Ammon's horn (tissue), 1 donor: ENCODE measurements at regions not wholly inside any gene's neighbourhood (a gene's known extent, or its start where the extent isn't known, plus 50 kb on each side); places are given as distances from the start of the nearest gene placed in this dataset.
"Not testable (repeated sequence)": the region's sequence is repeated elsewhere in the genome, so short reads cannot be mapped to it uniquely, and the experiment has no call there.

Experiments used
- DNase-seq: peaks from one replicate; pipeline ENCODE4 v3.0.0-alpha.2; 2016; ENCODE audit warnings: low spot score

- DNase-seq, result no peak
These were observed 1460.0 kb upstream of the CDH8 start for GRCh38 chr16:63496282-63496681.

- DNase-seq, result no peak
These were observed 1452.7 kb upstream of the CDH8 start for GRCh38 chr16:63488955-63489354.

- DNase-seq, result no peak
These were observed 1444.8 kb upstream of the CDH8 start for GRCh38 chr16:63481060-63481459.

GRCh38 chr16:63473725-63474124, 1437.5 kb upstream of the CDH8 start:
- no peak for DNase-seq

GRCh38 chr16:63467513-63467912, 1431.3 kb upstream of the CDH8 start:
- DNase-seq, result no peak

GRCh38 chr16:63462316-63462715, 1426.1 kb upstream of the CDH8 start:
- no peak for DNase-seq

- DNase-seq, result peak; percentile 76
These were observed 1425.1 kb upstream of the CDH8 start for GRCh38 chr16:63461248-63461841.

GRCh38 chr16:63458846-63459245, 1422.6 kb upstream of the CDH8 start:
- DNase-seq, result no peak

GRCh38 chr16:63457869-63458268, 1421.6 kb upstream of the CDH8 start:
- DNase-seq, result no peak

GRCh38 chr16:63453261-63453660, 1417.0 kb upstream of the CDH8 start:
- no peak for DNase-seq

GRCh38 chr16:63447121-63447520, 1410.9 kb upstream of the CDH8 start:
- no peak for DNase-seq

- no peak for DNase-seq
These were observed 1406.0 kb upstream of the CDH8 start for GRCh38 chr16:63442246-63442645.

GRCh38 chr16:63426275-63426870, 1390.1 kb upstream of the CDH8 start:
- DNase-seq, result no peak

- DNase-seq, result no peak
These were observed 1386.5 kb upstream of the CDH8 start for GRCh38 chr16:63422715-63423114.

GRCh38 chr16:63416712-63417111, 1380.5 kb upstream of the CDH8 start:
- no peak for DNase-seq

- no peak for DNase-seq
These were observed 1378.8 kb upstream of the CDH8 start for GRCh38 chr16:63415014-63415413.

- DNase-seq, result no peak
These were observed 1374.4 kb upstream of the CDH8 start for GRCh38 chr16:63410594-63410993.

GRCh38 chr16:63403792-63404191, 1367.6 kb upstream of the CDH8 start:
- no peak for DNase-seq

- not testable (repeated sequence) for DNase-seq
These were observed 1352.0 kb upstream of the CDH8 start for GRCh38 chr16:63388277-63388676.

GRCh38 chr16:63385714-63386432, 1349.6 kb upstream of the CDH8 start:
- DNase-seq, result no peak

GRCh38 chr16:63373744-63374143, 1337.5 kb upstream of the CDH8 start:
- no peak for DNase-seq

GRCh38 chr16:63372815-63373214, 1336.6 kb upstream of the CDH8 start:
- no peak for DNase-seq

- DNase-seq, result no peak
These were observed 1336.0 kb upstream of the CDH8 start for GRCh38 chr16:63372283-63372682.
